Vagina (tissue), 2 donors: ENCODE measurements at regions not wholly inside any gene's neighbourhood (a gene's known extent, or its start where the extent isn't known, plus 50 kb on each side); places are given as distances from the start of the nearest gene placed in this dataset.

Experiments used
- CTCF ChIP-seq, 3 experiments: fragments of 450-650 bp in 2 of 3; fragments of 200-600 bp in 1 of 3; sonication (generic) in 1 of 3; IDR thresholded peaks; one replicate each; pipeline ENCODE4 v1.5.1; 2017 to 2019; ENCODE audit warnings: antibody characterized with exemption in 3 of 3, mild to moderate bottlenecking in 2 of 3, moderate library complexity in 2 of 3
- POLR2A ChIP-seq, 2 donors: fragments of 450-650 bp; IDR thresholded peaks; one replicate each; pipeline ENCODE4 v1.6.1; 2017; ENCODE audit warnings: antibody characterized with exemption in 2 of 2, mild to moderate bottlenecking in 2 of 2, moderate library complexity in 2 of 2

- TF ChIP-seq CTCF (IDR thresholded peaks at IDR 0.05) (no peak), POLR2A (IDR thresholded peaks at IDR 0.05) (no peak)
These were observed 1018.9 kb upstream of the ZEB2 start for GRCh38 chr2:145538661-145539350.
